Neuronal stem cell (in vitro differentiated cells): ENCODE measurements at regions not wholly inside any gene's neighbourhood (a gene's known extent, or its start where the extent isn't known, plus 50 kb on each side); places are given as distances from the start of the nearest gene placed in this dataset.

Experiments
- DNase-seq: peaks from one replicate; pipeline ENCODE4 v3.0.0-alpha.2; 2013; ENCODE audit warnings: low spot score
- H2AFZ ChIP-seq: one replicate; pipeline ENCODE4 v1.6.1; 2013; ENCODE audit warnings: mild to moderate bottlenecking, low read length, inconsistent platforms
- H2AK5ac ChIP-seq: 2 replicates; pipeline ENCODE4 v1.6.1; 2013; ENCODE audit warnings: low read depth, mild to moderate bottlenecking, inconsistent platforms, low read length, moderate library complexity, mixed read lengths
- H2BK120ac ChIP-seq: 2 replicates; pipeline ENCODE4 v1.6.1; 2013; ENCODE audit warnings: low read depth, mild to moderate bottlenecking, inconsistent platforms, low read length, moderate library complexity, mixed read lengths
- H2BK12ac ChIP-seq: one replicate; pipeline ENCODE4 v1.6.1; 2013; ENCODE audit warnings: low read length, inconsistent platforms
- H2BK15ac ChIP-seq: 2 replicates; pipeline ENCODE4 v1.6.1; 2013; ENCODE audit warnings: mild to moderate bottlenecking, low read length, inconsistent platforms, mixed read lengths
- H2BK5ac ChIP-seq: one replicate; pipeline ENCODE4 v1.6.1; 2013; ENCODE audit warnings: inconsistent platforms, mild to moderate bottlenecking, low read length, moderate library complexity
- H3K14ac ChIP-seq: one replicate; pipeline ENCODE4 v1.6.1; 2013; ENCODE audit warnings: low read length, inconsistent platforms
- H3K18ac ChIP-seq: 2 replicates; pipeline ENCODE4 v1.6.1; 2013; ENCODE audit warnings: low read length, inconsistent platforms
- H3K23ac ChIP-seq: 2 replicates; pipeline ENCODE4 v1.6.1; 2013; ENCODE audit warnings: low read depth, mild to moderate bottlenecking, mixed read lengths, low read length, inconsistent platforms; ENCODE audit not compliant: poor library complexity
- H3K27ac ChIP-seq: replicated peaks from 3 replicates; pipeline ENCODE4 v1.5.1; 2013; ENCODE audit warnings: low read length, inconsistent platforms
- H3K27me3 ChIP-seq, 3 experiments: 2 replicates each; pipeline ENCODE4 v1.6.1; 2013; ENCODE audit warnings: low read length in 3 of 3, mild to moderate bottlenecking in 2 of 3, inconsistent platforms in 1 of 3, low read depth in 1 of 3, mixed read lengths in 1 of 3, moderate library complexity in 1 of 3; ENCODE audit not compliant: control insufficient read depth in 3 of 3, insufficient read depth in 3 of 3
- H3K36me3 ChIP-seq, 2 donors: replicated peaks in 1 of 2; 2 replicates each; pipeline ENCODE4 v1.6.1; 2013; ENCODE audit warnings: low read length in 2 of 2; ENCODE audit not compliant: control insufficient read depth in 2 of 2, insufficient read depth in 2 of 2
- H3K4ac ChIP-seq: 2 replicates; pipeline ENCODE4 v1.6.1; 2013; ENCODE audit warnings: inconsistent platforms, mild to moderate bottlenecking, low read length, moderate library complexity
- H3K4me1 ChIP-seq, 2 donors: 1 replicate in 1 of 2; 2 replicates in 1 of 2; pipeline ENCODE4 v1.6.1; 2013; ENCODE audit warnings: low read length in 2 of 2, low read depth in 1 of 2; ENCODE audit not compliant: control insufficient read depth in 2 of 2, insufficient read depth in 1 of 2
- H3K4me2 ChIP-seq: one replicate; pipeline ENCODE4 v1.6.1; 2013; ENCODE audit warnings: mild to moderate bottlenecking, low read length, inconsistent platforms; ENCODE audit not compliant: insufficient read depth, poor library complexity, severe bottlenecking
- H3K4me3 ChIP-seq, 2 donors: 2 replicates each; pipeline ENCODE4 v1.5.1; 2013; ENCODE audit warnings: low read length in 2 of 2, mild to moderate bottlenecking in 2 of 2, inconsistent platforms in 1 of 2, moderate library complexity in 1 of 2
- H3K79me1 ChIP-seq: one replicate; pipeline ENCODE4 v1.6.1; 2013; ENCODE audit warnings: low read depth, mild to moderate bottlenecking, inconsistent platforms, low read length, moderate library complexity
- H3K9ac ChIP-seq: one replicate; pipeline ENCODE4 v1.6.1; 2013; ENCODE audit warnings: mild to moderate bottlenecking, low read depth, low read length, inconsistent platforms; ENCODE audit not compliant: poor library complexity
- H3K9me3 ChIP-seq, 2 donors: replicated peaks in 1 of 2; 2 replicates each; pipeline versions ENCODE3 to v1.6.1; 2013; ENCODE audit warnings: low read length in 2 of 2, mild to moderate bottlenecking in 2 of 2, inconsistent platforms in 1 of 2, low read depth in 1 of 2, mixed read lengths in 1 of 2, moderate library complexity in 1 of 2; ENCODE audit not compliant: control insufficient read depth in 2 of 2, insufficient read depth in 1 of 2
- H4K8ac ChIP-seq: one replicate; pipeline ENCODE4 v1.6.1; 2013; ENCODE audit warnings: low read depth, mild to moderate bottlenecking, inconsistent platforms, low read length, moderate library complexity
- H4K91ac ChIP-seq: one replicate; pipeline ENCODE4 v1.6.1; 2013; ENCODE audit warnings: low read length, low read depth, mild to moderate bottlenecking, inconsistent platforms; ENCODE audit not compliant: poor library complexity
- WGBS, 2 donors: extraction: QIAGEN DNeasy Blood & Tissue Kit; methylation state at CpG; one replicate each; pipeline ENCODE4 v1.1.7; 2013; ENCODE audit warnings: missing lambda C conversion rate in 2 of 2, mixed read lengths in 1 of 2; ENCODE audit not compliant: insufficient read length in 2 of 2, insufficient replicate concordance in 1 of 2; ENCODE audit errors: extremely low coverage in 2 of 2; 5-methylcytosine and 5-hydroxymethylcytosine counted together

DNA sequence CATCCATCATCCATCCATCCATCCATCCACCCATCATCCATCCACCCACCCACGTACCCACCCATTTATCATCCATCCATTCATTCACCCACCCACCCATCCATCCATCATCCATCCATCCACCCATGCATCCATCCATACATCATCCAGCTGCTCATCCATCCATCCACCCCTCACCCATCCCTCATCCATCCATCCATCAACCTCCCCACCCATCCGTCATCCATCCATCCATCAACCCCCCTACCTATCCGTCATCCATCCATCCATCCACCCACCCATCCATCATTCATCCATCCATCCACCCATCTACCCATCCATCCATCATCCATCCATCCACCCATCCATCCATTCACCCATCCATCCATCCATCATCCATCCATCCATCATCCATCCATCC, 306.2 kb upstream of the SFSWAP start:
- no peaks in the 10 kb centered on the region for H3K79me1 ChIP-seq
- WGBS, 2 donors = 100% methylated on average over 1 to 3 of the region's 3 CpGs
- no peak for DNase-seq
- H3K27me3 ChIP-seq = peaks cover 0 to 4% (median 0%) of the 10 kb centered on the region in 3 experiments
- H3K9ac ChIP-seq = peak overlapping the region; percentile 12
- H2BK12ac ChIP-seq = no peak overlapping the region
- no peak overlapping the region for H2BK120ac ChIP-seq
- no peak overlapping the region for H4K8ac ChIP-seq
- no peak overlapping the region for H3K4ac ChIP-seq
- H2AFZ ChIP-seq = no peak overlapping the region
- no peak overlapping the region for H2AK5ac ChIP-seq
- no peak overlapping the region for H3K18ac ChIP-seq
- peak overlapping the region in 1 of 2 donors; percentile 12 for H3K4me3 ChIP-seq
- no peaks in the 10 kb centered on the region for H3K36me3 ChIP-seq
- H3K14ac ChIP-seq = no peak overlapping the region
- no peak overlapping the region for H4K91ac ChIP-seq
- no peaks in the 10 kb centered on the region for H3K9me3 ChIP-seq
- H2BK15ac ChIP-seq = no peak overlapping the region
- H3K4me1 ChIP-seq = peaks cover 2% of the 10 kb centered on the region in 2 donors
- H3K23ac ChIP-seq = no peak overlapping the region
- no peak overlapping the region for H3K4me2 ChIP-seq
- H3K27ac ChIP-seq = no peak overlapping the region
- H2BK5ac ChIP-seq = no peak overlapping the region

DNA sequence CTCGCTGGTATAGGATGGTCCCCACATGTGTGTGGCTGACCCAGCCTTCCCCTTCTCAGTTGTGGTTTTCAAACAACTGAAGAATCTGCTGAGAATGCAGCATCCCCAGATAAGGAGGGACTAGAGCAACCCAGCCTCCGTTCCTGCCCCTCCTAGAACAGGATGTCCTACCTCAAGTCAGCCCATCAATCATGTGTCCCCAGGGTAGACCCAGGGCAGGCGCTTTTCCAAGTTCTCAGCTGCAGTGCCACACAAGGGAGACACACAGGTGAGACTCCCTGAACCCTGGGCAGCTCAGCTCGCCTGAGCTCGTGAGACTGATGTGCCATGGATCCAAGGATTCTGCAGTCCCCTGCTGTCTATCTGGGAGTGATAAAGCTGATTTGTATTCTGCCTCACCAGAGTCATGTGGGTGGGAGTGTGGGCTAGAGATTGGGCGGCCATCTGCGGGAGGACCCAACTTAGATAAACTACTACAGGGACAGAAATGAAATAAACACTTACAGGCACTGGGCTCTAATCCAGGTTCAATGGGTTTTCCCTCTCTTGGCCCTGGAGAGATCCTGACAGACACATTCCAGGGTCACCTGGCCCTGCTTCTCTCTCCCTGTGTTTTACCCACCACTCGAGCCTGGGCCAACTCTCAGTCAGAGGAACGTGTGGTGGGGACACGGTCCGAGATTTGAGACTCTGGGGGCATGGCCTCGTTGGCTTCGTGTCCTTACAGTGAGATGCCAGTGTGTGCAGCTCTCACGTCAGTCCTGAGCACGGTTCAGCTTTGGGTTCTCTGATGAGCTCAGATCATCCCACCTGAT, 303.5 kb upstream of the SFSWAP start:
- no peaks in the 10 kb centered on the region for H3K79me1 ChIP-seq
- H4K8ac ChIP-seq = no peak overlapping the region
- no peak overlapping the region for H3K4ac ChIP-seq
- no peak overlapping the region for H2BK5ac ChIP-seq
- no peak overlapping the region for H2BK12ac ChIP-seq
- no CpG with 5 or more reads among the region's 15 CpGs for WGBS, 2 donors
- H3K18ac ChIP-seq = peak overlapping the region; percentile 67
- H3K4me3 ChIP-seq = no peak overlapping the region
- DNase-seq = no peak
- H4K91ac ChIP-seq = no peak overlapping the region
- H3K36me3 ChIP-seq = no peaks in the 10 kb centered on the region
- no peaks in the 10 kb centered on the region for H3K9me3 ChIP-seq
- H3K9ac ChIP-seq = no peak overlapping the region
- H3K4me2 ChIP-seq = no peak overlapping the region
- peaks cover under 1 to 2% of the 10 kb centered on the region in 2 donors for H3K4me1 ChIP-seq
- no peak overlapping the region for H2AFZ ChIP-seq
- peak overlapping the region; percentile 25 for H3K23ac ChIP-seq
- no peak overlapping the region for H2BK120ac ChIP-seq
- H3K14ac ChIP-seq = peak overlapping the region; percentile 65
- peak overlapping the region; percentile 88 for H2AK5ac ChIP-seq
- H3K27me3 ChIP-seq = peaks cover 0 to 4% (median 0%) of the 10 kb centered on the region in 3 experiments
- H3K27ac ChIP-seq = no peak overlapping the region
- H2BK15ac ChIP-seq = no peak overlapping the region

DNA sequence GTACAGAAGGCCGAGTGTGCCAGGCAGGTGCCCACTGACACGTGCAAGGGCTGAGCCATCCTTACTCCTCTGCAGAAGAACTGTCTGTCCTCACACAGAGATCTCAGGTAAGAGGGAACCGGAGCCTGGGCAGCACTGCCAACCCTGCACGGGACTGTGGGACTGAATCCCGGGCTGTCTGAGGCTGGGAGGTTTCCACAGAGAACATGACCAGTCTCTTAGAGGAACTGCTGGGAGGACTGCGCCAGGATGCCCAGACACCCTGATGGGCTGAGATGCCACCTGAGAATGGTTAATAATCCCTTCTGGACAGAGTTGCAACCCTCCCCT, 302.9 kb upstream of the SFSWAP start:
- no CpG with 5 or more reads among the region's 6 CpGs for WGBS, 2 donors
- peak overlapping the region; percentile 65 for H3K14ac ChIP-seq

DNA sequence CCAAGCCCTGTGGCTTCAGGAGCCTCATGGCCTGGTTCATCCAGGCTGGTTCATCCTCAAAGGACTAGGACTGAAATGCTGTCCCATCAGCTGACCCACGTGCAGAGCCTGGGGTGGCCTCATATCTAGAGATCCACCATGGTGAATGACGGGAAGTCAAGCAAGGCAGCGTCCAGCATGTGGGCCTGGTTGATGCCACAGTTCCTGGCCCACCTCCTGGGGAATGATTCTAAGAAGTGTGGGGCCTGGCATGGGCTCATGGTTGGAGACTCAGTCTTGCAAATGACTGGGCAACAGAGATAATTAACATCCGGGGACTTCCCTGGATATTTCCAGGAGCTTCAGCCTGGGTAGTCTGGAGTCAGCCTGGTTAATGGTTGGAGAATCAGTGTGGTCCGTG, 302.4 kb upstream of the SFSWAP start:
- H4K8ac ChIP-seq = no peak overlapping the region
- no peaks in the 10 kb centered on the region for H3K36me3 ChIP-seq
- no peak overlapping the region for H3K4me2 ChIP-seq
- no peak overlapping the region for H3K18ac ChIP-seq
- no peak overlapping the region for H2AFZ ChIP-seq
- peaks cover 0 to 6% (median 0%) of the 10 kb centered on the region in 3 experiments for H3K27me3 ChIP-seq
- no peak overlapping the region for H3K4me3 ChIP-seq
- WGBS, 2 donors = no CpG with 5 or more reads among the region's 5 CpGs
- no peak overlapping the region for H2BK5ac ChIP-seq
- no peak overlapping the region for H3K27ac ChIP-seq
- H3K9me3 ChIP-seq = no peaks in the 10 kb centered on the region
- H3K4me1 ChIP-seq = peaks cover 2% of the 10 kb centered on the region in 2 donors
- H2BK12ac ChIP-seq = no peak overlapping the region
- no peak overlapping the region for H2BK120ac ChIP-seq
- H3K23ac ChIP-seq = no peak overlapping the region
- H3K4ac ChIP-seq = no peak overlapping the region
- H2BK15ac ChIP-seq = no peak overlapping the region
- no peak for DNase-seq
- no peaks in the 10 kb centered on the region for H3K79me1 ChIP-seq
- no peak overlapping the region for H4K91ac ChIP-seq
- H3K9ac ChIP-seq = no peak overlapping the region
- H3K14ac ChIP-seq = no peak overlapping the region
- no peak overlapping the region for H2AK5ac ChIP-seq

More for the DNA sequence above, 302.9 kb upstream of the SFSWAP start:
- Histone ChIP-seq H2AFZ (no peak overlapping the region), H3K4ac (no peak overlapping the region), H3K27ac (no peak overlapping the region), H3K79me1 (no peaks in the 10 kb centered on the region), H2AK5ac (peak overlapping the region; percentile 88), H4K8ac (no peak overlapping the region), H3K4me1 (peaks cover 2% of the 10 kb centered on the region in 2 donors), H3K18ac (peak overlapping the region; percentile 67), H4K91ac (no peak overlapping the region), H3K4me2 (no peak overlapping the region), H3K27me3 (peaks cover 0 to 6% (median 0%) of the 10 kb centered on the region in 3 experiments), H3K36me3 (no peaks in the 10 kb centered on the region), H2BK15ac (no peak overlapping the region), H3K23ac (peak overlapping the region; percentile 25), H2BK120ac (no peak overlapping the region), H3K4me3 (no peak overlapping the region), H3K9me3 (no peaks in the 10 kb centered on the region), H2BK12ac (no peak overlapping the region), H2BK5ac (no peak overlapping the region), H3K9ac (no peak overlapping the region)
- no peak for DNase-seq
